ENCODE measurements at regions not wholly inside any gene's neighbourhood (a gene's known extent, or its start where the extent isn't known, plus 50 kb on each side); places are given as distances from the start of the nearest gene placed in this dataset.

GRCh38 chr13:54077569-54077968 is 1049.0 kb downstream of the OLFM4 start:
- TF ChIP-seq CTCF (IDR thresholded peaks at IDR 0.05; ENCODE audit: extremely low read depth in 1 of 2, insufficient read depth in 1 of 2, low read depth in 1 of 2, low read length in 2 of 2) (no peak), POLR2A (IDR thresholded peaks at IDR 0.05; ENCODE audit: low read depth, low read length) (no peak), POLR2AphosphoS5 (IDR thresholded peaks at IDR 0.05; ENCODE audit: insufficient read depth, low read depth, low read length) (no peak)
